ENCODE measurements at regions not wholly inside any gene's neighbourhood (a gene's known extent, or its start where the extent isn't known, plus 50 kb on each side); places are given as distances from the start of the nearest gene placed in this dataset.

- no peak for DNase-seq (ENCODE audit: low read depth, low spot score)
- in situ Hi-C loops (cut with HindIII; ENCODE audit: low pct_unique_long_range_greater_than_20kb, low sequenced_read_pairs), result no loop called here
Measured at GRCh38 chr20:58141496-58141895, 87.0 kb downstream of the ANKRD60 start.

GRCh38 chr20:58140787-58141425 lies 87.5 kb downstream of the ANKRD60 start:
- in situ Hi-C loops (cut with HindIII; ENCODE audit: low pct_unique_long_range_greater_than_20kb, low sequenced_read_pairs), result no loop called here
- no peak for DNase-seq (ENCODE audit: low read depth, low spot score)

GRCh38 chr20:58139849-58140786 lies 88.3 kb downstream of the ANKRD60 start:
- in situ Hi-C loops (cut with HindIII; ENCODE audit: low pct_unique_long_range_greater_than_20kb, low sequenced_read_pairs), result no loop called here

GRCh38 chr20:58138395-58138794 lies 90.1 kb downstream of the ANKRD60 start:
- in situ Hi-C loops (cut with HindIII; ENCODE audit: low pct_unique_long_range_greater_than_20kb, low sequenced_read_pairs), result no loop called here
- no peak for DNase-seq (ENCODE audit: low read depth, low spot score)

More at GRCh38 chr20:58139849-58140786, 88.3 kb downstream of the ANKRD60 start:
- no peak for DNase-seq (ENCODE audit: low read depth, low spot score)

GRCh38 chr20:58137651-58138265 lies 90.7 kb downstream of the ANKRD60 start:
- in situ Hi-C loops (cut with HindIII; ENCODE audit: low pct_unique_long_range_greater_than_20kb, low sequenced_read_pairs), result no loop called here
- no peak for DNase-seq (ENCODE audit: low read depth, low spot score)

- in situ Hi-C loops (cut with HindIII; ENCODE audit: low pct_unique_long_range_greater_than_20kb, low sequenced_read_pairs), result no loop called here
- DNase-seq (ENCODE audit: low read depth, low spot score), result no peak
Measured at GRCh38 chr20:58137236-58137635, 91.2 kb downstream of the ANKRD60 start.

GRCh38 chr20:58136149-58136484 lies 92.3 kb downstream of the ANKRD60 start:
- in situ Hi-C loops (cut with HindIII; ENCODE audit: low pct_unique_long_range_greater_than_20kb, low sequenced_read_pairs), result no loop called here
- no peak for DNase-seq (ENCODE audit: low read depth, low spot score)

- in situ Hi-C loops (cut with HindIII; ENCODE audit: low pct_unique_long_range_greater_than_20kb, low sequenced_read_pairs), result no loop called here
- DNase-seq (ENCODE audit: low read depth, low spot score), result no peak
Measured at GRCh38 chr20:58135441-58136148, 92.9 kb downstream of the ANKRD60 start.

GRCh38 chr20:58133020-58133808 lies 95.2 kb downstream of the ANKRD60 start:
- in situ Hi-C loops (cut with HindIII; ENCODE audit: low pct_unique_long_range_greater_than_20kb, low sequenced_read_pairs), result no loop called here
- DNase-seq (ENCODE audit: low read depth, low spot score), result no peak

GRCh38 chr20:58131551-58132142 lies 96.8 kb downstream of the ANKRD60 start:
- DNase-seq (ENCODE audit: low read depth, low spot score), result peak; percentile 94
- in situ Hi-C loops (cut with HindIII; ENCODE audit: low pct_unique_long_range_greater_than_20kb, low sequenced_read_pairs), result no loop called here

- peak; percentile 46 for DNase-seq (ENCODE audit: low read depth, low spot score)
- in situ Hi-C loops (cut with HindIII; ENCODE audit: low pct_unique_long_range_greater_than_20kb, low sequenced_read_pairs), result no loop called here
Measured at GRCh38 chr20:58131151-58131550, 97.3 kb downstream of the ANKRD60 start.

GRCh38 chr20:58130581-58130980 lies 97.9 kb downstream of the ANKRD60 start:
- in situ Hi-C loops (cut with HindIII; ENCODE audit: low pct_unique_long_range_greater_than_20kb, low sequenced_read_pairs), result no loop called here
- DNase-seq (ENCODE audit: low read depth, low spot score), result no peak

- no peak for DNase-seq (ENCODE audit: low read depth, low spot score)
- in situ Hi-C loops (cut with HindIII; ENCODE audit: low pct_unique_long_range_greater_than_20kb, low sequenced_read_pairs), result no loop called here
Measured at GRCh38 chr20:58130156-58130555, 98.3 kb downstream of the ANKRD60 start.

- no peak for DNase-seq (ENCODE audit: low read depth, low spot score)
- in situ Hi-C loops (cut with HindIII; ENCODE audit: low pct_unique_long_range_greater_than_20kb, low sequenced_read_pairs), result no loop called here
Measured at GRCh38 chr20:58129721-58130151, 98.7 kb downstream of the ANKRD60 start.

GRCh38 chr20:58128635-58129625 lies 99.5 kb downstream of the ANKRD60 start:
- in situ Hi-C loops (cut with HindIII; ENCODE audit: low pct_unique_long_range_greater_than_20kb, low sequenced_read_pairs), result no loop called here
- DNase-seq (ENCODE audit: low read depth, low spot score), result no peak

- in situ Hi-C loops (cut with HindIII; ENCODE audit: low pct_unique_long_range_greater_than_20kb, low sequenced_read_pairs), result no loop called here
- peak; percentile 93 for DNase-seq (ENCODE audit: low read depth, low spot score)
Measured at GRCh38 chr20:58127701-58128111, 100.7 kb downstream of the ANKRD60 start.
